Neuronal stem cell (in vitro differentiated cells): ENCODE measurements at regions not wholly inside any gene's neighbourhood (a gene's known extent, or its start where the extent isn't known, plus 50 kb on each side); places are given as distances from the start of the nearest gene placed in this dataset.

Experiments
- DNase-seq: peaks from one replicate; pipeline ENCODE4 v3.0.0-alpha.2; 2013; ENCODE audit warnings: low spot score
- H2AFZ ChIP-seq: one replicate; pipeline ENCODE4 v1.6.1; 2013; ENCODE audit warnings: mild to moderate bottlenecking, low read length, inconsistent platforms
- H2AK5ac ChIP-seq: 2 replicates; pipeline ENCODE4 v1.6.1; 2013; ENCODE audit warnings: low read depth, mild to moderate bottlenecking, inconsistent platforms, low read length, moderate library complexity, mixed read lengths
- H2BK120ac ChIP-seq: 2 replicates; pipeline ENCODE4 v1.6.1; 2013; ENCODE audit warnings: low read depth, mild to moderate bottlenecking, inconsistent platforms, low read length, moderate library complexity, mixed read lengths
- H2BK12ac ChIP-seq: one replicate; pipeline ENCODE4 v1.6.1; 2013; ENCODE audit warnings: low read length, inconsistent platforms
- H2BK15ac ChIP-seq: 2 replicates; pipeline ENCODE4 v1.6.1; 2013; ENCODE audit warnings: mild to moderate bottlenecking, low read length, inconsistent platforms, mixed read lengths
- H2BK5ac ChIP-seq: one replicate; pipeline ENCODE4 v1.6.1; 2013; ENCODE audit warnings: inconsistent platforms, mild to moderate bottlenecking, low read length, moderate library complexity
- H3K14ac ChIP-seq: one replicate; pipeline ENCODE4 v1.6.1; 2013; ENCODE audit warnings: low read length, inconsistent platforms
- H3K18ac ChIP-seq: 2 replicates; pipeline ENCODE4 v1.6.1; 2013; ENCODE audit warnings: low read length, inconsistent platforms
- H3K23ac ChIP-seq: 2 replicates; pipeline ENCODE4 v1.6.1; 2013; ENCODE audit warnings: low read depth, mild to moderate bottlenecking, mixed read lengths, low read length, inconsistent platforms; ENCODE audit not compliant: poor library complexity
- H3K27ac ChIP-seq: replicated peaks from 3 replicates; pipeline ENCODE4 v1.5.1; 2013; ENCODE audit warnings: low read length, inconsistent platforms
- H3K27me3 ChIP-seq, 3 experiments: 2 replicates each; pipeline ENCODE4 v1.6.1; 2013; ENCODE audit warnings: low read length in 3 of 3, mild to moderate bottlenecking in 2 of 3, inconsistent platforms in 1 of 3, low read depth in 1 of 3, mixed read lengths in 1 of 3, moderate library complexity in 1 of 3; ENCODE audit not compliant: control insufficient read depth in 3 of 3, insufficient read depth in 3 of 3
- H3K36me3 ChIP-seq, 2 donors: replicated peaks in 1 of 2; 2 replicates each; pipeline ENCODE4 v1.6.1; 2013; ENCODE audit warnings: low read length in 2 of 2; ENCODE audit not compliant: control insufficient read depth in 2 of 2, insufficient read depth in 2 of 2
- H3K4ac ChIP-seq: 2 replicates; pipeline ENCODE4 v1.6.1; 2013; ENCODE audit warnings: inconsistent platforms, mild to moderate bottlenecking, low read length, moderate library complexity
- H3K4me1 ChIP-seq, 2 donors: 1 replicate in 1 of 2; 2 replicates in 1 of 2; pipeline ENCODE4 v1.6.1; 2013; ENCODE audit warnings: low read length in 2 of 2, low read depth in 1 of 2; ENCODE audit not compliant: control insufficient read depth in 2 of 2, insufficient read depth in 1 of 2
- H3K4me2 ChIP-seq: one replicate; pipeline ENCODE4 v1.6.1; 2013; ENCODE audit warnings: mild to moderate bottlenecking, low read length, inconsistent platforms; ENCODE audit not compliant: insufficient read depth, poor library complexity, severe bottlenecking
- H3K4me3 ChIP-seq, 2 donors: 2 replicates each; pipeline ENCODE4 v1.5.1; 2013; ENCODE audit warnings: low read length in 2 of 2, mild to moderate bottlenecking in 2 of 2, inconsistent platforms in 1 of 2, moderate library complexity in 1 of 2
- H3K79me1 ChIP-seq: one replicate; pipeline ENCODE4 v1.6.1; 2013; ENCODE audit warnings: low read depth, mild to moderate bottlenecking, inconsistent platforms, low read length, moderate library complexity
- H3K9ac ChIP-seq: one replicate; pipeline ENCODE4 v1.6.1; 2013; ENCODE audit warnings: mild to moderate bottlenecking, low read depth, low read length, inconsistent platforms; ENCODE audit not compliant: poor library complexity
- H3K9me3 ChIP-seq, 2 donors: replicated peaks in 1 of 2; 2 replicates each; pipeline versions ENCODE3 to v1.6.1; 2013; ENCODE audit warnings: low read length in 2 of 2, mild to moderate bottlenecking in 2 of 2, inconsistent platforms in 1 of 2, low read depth in 1 of 2, mixed read lengths in 1 of 2, moderate library complexity in 1 of 2; ENCODE audit not compliant: control insufficient read depth in 2 of 2, insufficient read depth in 1 of 2
- H4K8ac ChIP-seq: one replicate; pipeline ENCODE4 v1.6.1; 2013; ENCODE audit warnings: low read depth, mild to moderate bottlenecking, inconsistent platforms, low read length, moderate library complexity
- H4K91ac ChIP-seq: one replicate; pipeline ENCODE4 v1.6.1; 2013; ENCODE audit warnings: low read length, low read depth, mild to moderate bottlenecking, inconsistent platforms; ENCODE audit not compliant: poor library complexity
- WGBS, 2 donors: extraction: QIAGEN DNeasy Blood & Tissue Kit; methylation state at CpG; one replicate each; pipeline ENCODE4 v1.1.7; 2013; ENCODE audit warnings: missing lambda C conversion rate in 2 of 2, mixed read lengths in 1 of 2; ENCODE audit not compliant: insufficient read length in 2 of 2, insufficient replicate concordance in 1 of 2; ENCODE audit errors: extremely low coverage in 2 of 2; 5-methylcytosine and 5-hydroxymethylcytosine counted together

DNA sequence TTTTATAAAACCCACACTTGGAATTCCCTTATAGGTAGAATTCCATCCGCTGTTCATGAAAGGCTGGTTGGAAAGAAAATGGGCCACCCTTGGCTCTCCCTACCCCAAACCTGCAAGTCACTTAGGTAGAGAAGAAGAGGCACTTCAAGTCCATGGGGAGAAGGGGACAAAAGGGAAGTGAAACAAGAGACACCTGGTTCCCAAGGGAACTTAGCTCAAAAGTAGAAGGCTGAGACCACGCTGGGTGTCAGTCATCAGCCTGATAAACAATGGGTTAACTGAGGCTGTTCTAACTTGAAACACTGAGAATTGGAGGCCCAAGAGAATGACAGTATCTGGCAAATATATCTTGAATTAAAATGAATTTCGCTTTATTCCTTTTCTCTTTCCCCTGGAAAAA lies 330.8 kb upstream of the NFE2L3 start:
- H2BK15ac ChIP-seq = no peak overlapping the region
- no peak overlapping the region for H2BK120ac ChIP-seq
- H2BK5ac ChIP-seq = no peak overlapping the region
- peak overlapping the region; percentile 48 for H2AFZ ChIP-seq
- no peak overlapping the region for H3K9ac ChIP-seq
- H3K27me3 ChIP-seq = no peaks in the 10 kb centered on the region
- no peak overlapping the region for H2AK5ac ChIP-seq
- H3K4ac ChIP-seq = no peak overlapping the region
- H4K91ac ChIP-seq = no peak overlapping the region
- H4K8ac ChIP-seq = no peak overlapping the region
- no CpG with 5 or more reads among the region's 3 CpGs for WGBS, 2 donors
- no peak overlapping the region for H3K14ac ChIP-seq
- no peak overlapping the region for H3K27ac ChIP-seq
- no peaks in the 10 kb centered on the region for H3K9me3 ChIP-seq
- no peak overlapping the region for H2BK12ac ChIP-seq
- no peak overlapping the region for H3K4me3 ChIP-seq
- no peak overlapping the region for H3K23ac ChIP-seq
- no peaks in the 10 kb centered on the region for H3K36me3 ChIP-seq
- H3K79me1 ChIP-seq = no peaks in the 10 kb centered on the region
- no peak overlapping the region for H3K18ac ChIP-seq
- peaks cover 2 to 10% of the 10 kb centered on the region in 2 donors for H3K4me1 ChIP-seq
- no peak for DNase-seq
- H3K4me2 ChIP-seq = no peak overlapping the region

DNA sequence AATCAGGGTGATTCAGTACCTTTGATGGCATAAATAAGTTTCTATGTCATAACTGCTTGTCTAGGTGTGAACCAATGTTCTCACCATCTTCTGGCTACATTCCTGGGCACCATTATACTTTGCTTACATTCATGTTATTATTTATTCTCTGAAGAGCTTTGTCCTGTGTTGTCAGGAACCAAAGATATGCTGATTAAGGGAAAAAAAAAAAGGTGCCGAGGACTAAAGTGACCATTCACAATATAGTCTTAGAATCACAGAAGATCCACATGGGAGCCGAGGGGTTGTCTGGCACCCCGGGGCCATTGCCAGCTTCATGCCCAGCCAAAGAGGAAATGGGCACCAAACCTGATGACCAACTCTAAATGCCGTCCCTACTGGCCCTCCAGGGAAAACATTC lies 329.2 kb upstream of the NFE2L3 start:
- no peak overlapping the region for H3K27ac ChIP-seq
- H2BK12ac ChIP-seq = no peak overlapping the region
- no peaks in the 10 kb centered on the region for H3K79me1 ChIP-seq
- H3K4ac ChIP-seq = no peak overlapping the region
- no CpG with 5 or more reads among the region's 4 CpGs for WGBS, 2 donors
- H3K27me3 ChIP-seq = no peaks in the 10 kb centered on the region
- DNase-seq = no peak
- no peak overlapping the region for H2BK5ac ChIP-seq
- H4K8ac ChIP-seq = no peak overlapping the region
- H2AK5ac ChIP-seq = no peak overlapping the region
- no peak overlapping the region for H3K23ac ChIP-seq
- no peak overlapping the region for H2AFZ ChIP-seq
- H3K18ac ChIP-seq = no peak overlapping the region
- no peak overlapping the region for H4K91ac ChIP-seq
- H3K9ac ChIP-seq = no peak overlapping the region
- H2BK120ac ChIP-seq = no peak overlapping the region
- H3K14ac ChIP-seq = no peak overlapping the region
- H3K9me3 ChIP-seq = peaks cover 0 to 5% of the 10 kb centered on the region in 2 donors
- no peak overlapping the region for H2BK15ac ChIP-seq
- no peak overlapping the region for H3K4me2 ChIP-seq
- H3K4me3 ChIP-seq = no peak overlapping the region
- peaks cover 2% of the 10 kb centered on the region in 2 donors for H3K4me1 ChIP-seq
- no peaks in the 10 kb centered on the region for H3K36me3 ChIP-seq

DNA sequence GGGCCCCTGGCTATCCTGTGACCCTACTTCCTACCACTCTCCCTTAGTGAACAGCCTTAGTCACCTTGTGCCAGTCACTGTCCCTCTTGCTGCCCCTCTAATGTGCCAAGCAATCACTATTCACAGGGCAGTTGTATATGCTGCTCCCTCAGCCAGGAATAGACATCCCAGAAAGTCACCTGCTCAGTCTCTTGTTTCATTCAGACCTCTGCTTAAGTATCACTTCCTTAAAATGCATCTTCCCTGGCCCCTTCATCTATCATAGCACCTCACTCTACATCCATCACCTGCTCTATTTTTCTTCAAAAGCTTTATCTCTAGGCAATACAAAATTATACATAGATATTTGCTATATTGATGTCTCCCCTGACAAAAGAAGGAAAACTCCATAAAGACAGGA lies 328.4 kb upstream of the NFE2L3 start:
- H3K4ac ChIP-seq = no peak overlapping the region
- no peaks in the 10 kb centered on the region for H3K27me3 ChIP-seq
- no peak overlapping the region for H3K27ac ChIP-seq
- H2BK12ac ChIP-seq = no peak overlapping the region
- H3K79me1 ChIP-seq = no peaks in the 10 kb centered on the region
- no peak overlapping the region for H3K14ac ChIP-seq
- no peak overlapping the region for H4K91ac ChIP-seq
- DNase-seq = no peak
- no peak overlapping the region for H2AK5ac ChIP-seq
- H3K4me3 ChIP-seq = no peak overlapping the region
- H3K9ac ChIP-seq = no peak overlapping the region
- no peak overlapping the region for H2BK120ac ChIP-seq
- H2AFZ ChIP-seq = no peak overlapping the region
- H3K4me2 ChIP-seq = no peak overlapping the region
- no peak overlapping the region for H2BK5ac ChIP-seq
- H3K23ac ChIP-seq = no peak overlapping the region
- no peak overlapping the region for H4K8ac ChIP-seq
- no peak overlapping the region for H2BK15ac ChIP-seq
- H3K18ac ChIP-seq = no peak overlapping the region
- peaks cover 0 to 12% of the 10 kb centered on the region in 2 donors for H3K9me3 ChIP-seq
- H3K36me3 ChIP-seq = no peaks in the 10 kb centered on the region
- H3K4me1 ChIP-seq = peaks cover 2% of the 10 kb centered on the region in 2 donors

DNA sequence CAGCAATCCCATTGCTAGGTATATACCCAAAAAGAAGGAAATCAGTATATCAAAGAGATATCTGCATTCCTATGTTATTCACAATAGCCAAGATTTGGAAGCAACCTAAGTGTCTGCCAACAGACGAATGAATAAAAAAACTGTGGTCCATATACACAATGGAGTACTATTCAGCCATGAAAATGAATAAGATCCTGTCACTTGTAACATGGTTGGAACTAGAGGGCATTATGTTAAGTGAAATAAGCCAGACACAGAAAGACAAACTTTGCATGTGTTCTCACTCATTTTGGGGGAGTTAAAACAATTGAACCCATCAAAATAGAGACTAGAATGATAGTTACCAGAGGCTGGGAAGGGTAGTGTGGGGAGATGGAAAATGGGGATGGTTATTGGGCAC lies 323.5 kb upstream of the NFE2L3 start:
- no peak overlapping the region for H2BK12ac ChIP-seq
- H3K18ac ChIP-seq = no peak overlapping the region
- H2BK15ac ChIP-seq = no peak overlapping the region
- no peak overlapping the region for H3K27ac ChIP-seq
- H3K36me3 ChIP-seq = no peaks in the 10 kb centered on the region
- no peaks in the 10 kb centered on the region for H3K27me3 ChIP-seq
- no peak overlapping the region for H3K9ac ChIP-seq
- no peak overlapping the region for H3K4me2 ChIP-seq
- no peak overlapping the region for H2BK120ac ChIP-seq
- H3K4me1 ChIP-seq = peaks cover 10 to 38% of the 10 kb centered on the region in 2 donors
- no peak overlapping the region for H4K91ac ChIP-seq
- H3K23ac ChIP-seq = no peak overlapping the region
- WGBS, 2 donors = no CpG with 5 or more reads among the region's 1 CpG
- no peak overlapping the region for H2BK5ac ChIP-seq
- H2AFZ ChIP-seq = no peak overlapping the region
- H3K79me1 ChIP-seq = no peaks in the 10 kb centered on the region
- no peak for DNase-seq
- H2AK5ac ChIP-seq = no peak overlapping the region
- no peak overlapping the region for H3K4ac ChIP-seq
- no peak overlapping the region for H3K4me3 ChIP-seq
- H3K9me3 ChIP-seq = peaks cover 0 to 12% of the 10 kb centered on the region in 2 donors
- H4K8ac ChIP-seq = no peak overlapping the region
- no peak overlapping the region for H3K14ac ChIP-seq
